Right lobe of liver (tissue), 6 donors: ENCODE measurements at regions not wholly inside any gene's neighbourhood (a gene's known extent, or its start where the extent isn't known, plus 50 kb on each side); places are given as distances from the start of the nearest gene placed in this dataset.
A peak's percentile ranks its signal among the peaks of the same experiment; 100 is the strongest.
"Not testable (repeated sequence)": the region's sequence is repeated elsewhere in the genome, so short reads cannot be mapped to it uniquely, and the experiment has no call there.

ENCODE experiments used
- ATAC-seq, 4 donors: fragments of 200-7000 bp; cut with Tn5 transposase; one replicate each; pipeline ENCODE4 v1.9.1; 2020; ENCODE audit warnings: mild to moderate bottlenecking in 4 of 4, moderate library complexity in 4 of 4
- DNase-seq, 3 donors: peaks; one replicate each; pipeline ENCODE4 v3.0.0-alpha.2; 2020
- H3K27ac ChIP-seq, 3 donors: fragments of 200-600 bp; one replicate each; pipeline ENCODE4 v1.8.0; 2022
- H3K27me3 ChIP-seq, 2 donors: fragments of 200-600 bp; one replicate each; pipeline ENCODE4 v1.8.0; 2022
- H3K36me3 ChIP-seq, 4 donors: fragments of 200-600 bp; sonication (generic) in 1 of 4; one replicate each; pipeline versions ENCODE4 v1.5.1 to v1.8.0; 2017 to 2022; ENCODE audit warnings: control low read depth in 1 of 4
- H3K4me1 ChIP-seq, 4 donors: fragments of 200-600 bp; sonication (generic) in 1 of 4; one replicate each; pipeline versions ENCODE4 v1.5.1 to v1.8.0; 2017 to 2022; ENCODE audit warnings: control low read depth in 1 of 4
- H3K4me3 ChIP-seq, 3 donors: fragments of 200-600 bp; one replicate each; pipeline ENCODE4 v1.8.0; 2022
- H3K9me3 ChIP-seq, 4 donors: fragments of 200-600 bp; sonication (generic) in 1 of 4; one replicate each; pipeline versions ENCODE4 v1.5.1 to v1.8.0; 2017 to 2022; ENCODE audit warnings: control low read depth in 1 of 4
- CTCF ChIP-seq, 4 donors: fragments of 200-600 bp in 3 of 4; fragments of 450-650 bp in 1 of 4; IDR thresholded peaks; one replicate each; pipeline versions ENCODE4 v1.5.1 to v1.8.0; 2016 to 2022; ENCODE audit warnings: antibody characterized with exemption in 4 of 4, mild to moderate bottlenecking in 2 of 4
- POLR2A ChIP-seq: fragments of 450-650 bp; IDR thresholded peaks from one replicate; pipeline ENCODE4 v1.6.1; 2017; ENCODE audit warnings: antibody characterized with exemption, mild to moderate bottlenecking
- WGBS: methylation state at CpG from one replicate; pipeline ENCODE4 v1.1.6; 2018; ENCODE audit warnings: low coverage, low lambda C conversion rate; ENCODE audit not compliant: insufficient coverage; ENCODE audit errors: missing lambda C conversion rate; 5-methylcytosine and 5-hydroxymethylcytosine counted together
- intact Hi-C, 2 donors: fragments of 100-400 bp; cut with DNase I; formaldehyde crosslinking; loops; one replicate each; pipeline versions ENCODE4 v1.11.2 to v1.14.1; 2022
- donor health status: DM: no; HTN: yes; CAD: no.
- donor health status: DM: no; HTN: no; CAD: no.
- donor health status: DM: no; HTN: no; CAD: no.
- donor health status: DM: no; HTN: yes; CAD: no.
- donor health status: DM: no; HTN: yes; CAD: no.

DNA sequence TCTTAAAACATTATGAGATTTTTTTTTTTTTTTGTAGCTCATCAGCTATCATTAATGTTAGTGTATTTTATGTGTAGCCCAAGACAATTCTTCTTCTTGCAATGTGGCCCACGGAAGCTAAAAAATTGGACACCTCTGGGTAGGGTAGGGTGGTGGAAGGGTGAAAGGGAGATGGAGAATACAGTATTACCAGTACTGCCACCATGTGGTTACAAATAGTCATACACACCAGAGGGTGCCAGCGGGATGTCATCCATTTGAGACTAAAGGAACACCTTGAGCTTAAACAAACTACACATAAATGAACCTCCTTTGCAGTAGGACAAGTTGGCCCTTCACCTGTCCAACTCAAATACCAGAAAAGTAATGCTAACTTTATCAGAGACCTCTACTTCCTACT is 601.9 kb downstream of the HTR1B start:
- no peak overlapping the region for H3K27ac ChIP-seq
- 14% methylated on average over 2 of the region's 2 CpGs for WGBS
- intact Hi-C loops, result no loop called here
- ATAC-seq (peak; percentile 95 to 98 (median 97)), DNase-seq (peak in 1 of 3 donors; percentile 33)
- TF ChIP-seq POLR2A (no peak), CTCF (IDR thresholded peaks at IDR 0.05) (peak; percentile 40 to 55 (median 52))
- H3K4me1 ChIP-seq, result no peaks in the 10 kb centered on the region
- no peaks in the 10 kb centered on the region for H3K27me3 ChIP-seq
- H3K36me3 ChIP-seq, result no peaks in the 10 kb centered on the region
- H3K9me3 ChIP-seq, result no peaks in the 10 kb centered on the region
- H3K4me3 ChIP-seq, result no peak overlapping the region

- WGBS, result 76% methylated on average over 5 of the region's 5 CpGs
- intact Hi-C loops, result no loop called here
Observed at GRCh38 chr6:76856065-76856464, 607.2 kb downstream of the HTR1B start.

GRCh38 chr6:76852776-76853175 is 610.5 kb downstream of the HTR1B start:
- Histone ChIP-seq H3K4me1 (no peaks in the 10 kb centered on the region), H3K4me3 (no peak overlapping the region), H3K9me3 (no peaks in the 10 kb centered on the region), H3K27ac (no peak overlapping the region), H3K36me3 (no peaks in the 10 kb centered on the region), H3K27me3 (no peaks in the 10 kb centered on the region)
- intact Hi-C loops, result no loop called here
- WGBS, result 53% methylated on average over 1 of the region's 1 CpG
- TF ChIP-seq CTCF (IDR thresholded peaks at IDR 0.05), result no peak
- no peak for TF ChIP-seq POLR2A
- ATAC-seq, result no peak
- no peak for DNase-seq

More at GRCh38 chr6:76856065-76856464, 607.2 kb downstream of the HTR1B start:
- DNase-seq (no peak), ATAC-seq (no peak)
- no peaks in the 10 kb centered on the region for H3K36me3 ChIP-seq
- TF ChIP-seq CTCF (IDR thresholded peaks at IDR 0.05) (no peak), POLR2A (no peak)
- H3K9me3 ChIP-seq, result no peaks in the 10 kb centered on the region
- H3K4me3 ChIP-seq, result no peak overlapping the region
- no peaks in the 10 kb centered on the region for H3K4me1 ChIP-seq
- no peak overlapping the region for H3K27ac ChIP-seq
- H3K27me3 ChIP-seq, result no peaks in the 10 kb centered on the region

DNA sequence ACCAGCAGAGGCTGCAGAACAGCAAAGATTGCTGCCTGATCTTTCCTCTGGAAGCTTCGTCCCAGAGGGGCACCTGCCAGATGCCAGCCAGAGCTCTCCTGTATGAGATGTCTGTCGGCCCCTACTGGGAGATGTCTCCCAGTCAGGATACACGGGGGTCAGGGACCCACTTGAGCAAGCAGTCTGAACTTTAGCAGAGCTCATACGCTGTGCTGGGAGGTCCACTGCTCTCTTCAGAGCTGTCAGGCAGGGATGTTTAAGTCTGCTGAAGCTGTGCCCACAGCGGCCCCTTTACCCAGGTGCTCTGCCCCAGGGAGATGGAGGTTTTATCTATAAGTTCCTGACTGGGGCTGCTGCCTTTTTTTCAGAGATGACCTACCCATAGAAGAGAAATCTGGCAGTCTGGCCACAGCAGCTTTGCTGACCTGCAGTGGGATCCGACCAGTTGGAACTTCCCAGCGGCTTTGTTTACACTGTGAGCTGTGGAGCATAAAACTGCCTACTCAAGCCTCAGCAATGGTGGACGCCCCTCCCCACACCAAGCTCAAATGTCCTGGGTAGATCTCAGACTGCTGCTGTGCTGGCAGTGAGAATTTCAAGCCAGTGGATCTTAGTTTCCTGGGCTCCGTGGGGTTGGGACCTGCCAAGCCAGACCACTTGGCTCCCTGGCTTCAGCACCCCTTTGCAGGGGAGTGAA is 613.9 kb downstream of the HTR1B start:
- H3K9me3 ChIP-seq, H3K36me3 ChIP-seq, H3K4me3 ChIP-seq, H3K27me3 ChIP-seq, H3K4me1 ChIP-seq, H3K27ac ChIP-seq, intact Hi-C loops, ATAC-seq: not testable (repeated sequence)
- 100% methylated on average over 1 of the region's 9 CpGs for WGBS
- DNase-seq, result peak in 1 of 3 donors; percentile 14

- no peaks in the 10 kb centered on the region for H3K4me1 ChIP-seq
- intact Hi-C loops, result no loop called here
- ATAC-seq, result no peak
- H3K27me3 ChIP-seq, result no peaks in the 10 kb centered on the region
- H3K36me3 ChIP-seq, result no peaks in the 10 kb centered on the region
- no peak overlapping the region for H3K27ac ChIP-seq
- no peaks in the 10 kb centered on the region for H3K9me3 ChIP-seq
- no peak for DNase-seq
- TF ChIP-seq POLR2A (no peak), CTCF (IDR thresholded peaks at IDR 0.05) (no peak)
- 0% methylated on average over 1 of the region's 1 CpG for WGBS
- H3K4me3 ChIP-seq, result no peak overlapping the region
Observed at GRCh38 chr6:76843054-76843822, 620.1 kb downstream of the HTR1B start.
